Activated B cell treated with CpG ODN at 0.5 μM for 24 hours (primary cell): ENCODE measurements at regions not wholly inside any gene's neighbourhood (a gene's known extent, or its start where the extent isn't known, plus 50 kb on each side); places are given as distances from the start of the nearest gene placed in this dataset.
A peak's percentile ranks its signal among the peaks of the same experiment; 100 is the strongest.

Experiments used
- ATAC-seq: fragments of 200-7000 bp; cut with Tn5 transposase; one replicate; pipeline ENCODE4 v1.10.0; 2021; ENCODE audit warnings: low read depth, mild to moderate bottlenecking, moderate library complexity
- CTCF ChIA-PET: fragments of 350-600 bp; sonication (Branson Sonifier 250); formaldehyde crosslinking; loops from one replicate; lab custom pipeline; 2021; ENCODE audit warnings: antibody characterized with exemption; lab: Charles Lee
- POLR2A ChIA-PET: fragments of 350-600 bp; sonication (Branson Sonifier 250); formaldehyde crosslinking; loops from one replicate; lab custom pipeline; 2021; ENCODE audit warnings: antibody characterized with exemption; lab: Charles Lee
- DNase-seq: peaks from one replicate; pipeline ENCODE4 v3.0.0; 2022
- H3K27ac Mint-ChIP-seq: one replicate; pipeline ENCODE4 v1.8.0; 2020; ENCODE audit warnings: mixed read lengths
- H3K27me3 Mint-ChIP-seq: one replicate; pipeline ENCODE4 v1.8.0; 2021; ENCODE audit warnings: mixed read lengths
- H3K36me3 Mint-ChIP-seq: one replicate; pipeline ENCODE4 v1.8.0; 2021; ENCODE audit warnings: low read depth, mixed read lengths
- H3K4me1 Mint-ChIP-seq: one replicate; pipeline ENCODE4 v1.8.0; 2021; ENCODE audit warnings: mixed read lengths
- H3K4me3 Mint-ChIP-seq: one replicate; pipeline ENCODE4 v1.8.0; 2020; ENCODE audit warnings: mild to moderate bottlenecking, mixed read lengths
- H3K9me3 Mint-ChIP-seq: one replicate; pipeline ENCODE4 v1.8.0; 2020; ENCODE audit warnings: mixed read lengths
- intact Hi-C: fragments of 100-400 bp; cut with micrococcal nuclease; formaldehyde crosslinking; loops from one replicate; pipeline ENCODE4 v1.15.1; 2024
- TF ChIP-seq, protein P1 (sequence below): fragments of 200-600 bp; IDR thresholded peaks from one replicate; pipeline ENCODE4 v1.8.0; 2022; ENCODE audit warnings: antibody characterized with exemption, mild to moderate bottlenecking

DNA sequence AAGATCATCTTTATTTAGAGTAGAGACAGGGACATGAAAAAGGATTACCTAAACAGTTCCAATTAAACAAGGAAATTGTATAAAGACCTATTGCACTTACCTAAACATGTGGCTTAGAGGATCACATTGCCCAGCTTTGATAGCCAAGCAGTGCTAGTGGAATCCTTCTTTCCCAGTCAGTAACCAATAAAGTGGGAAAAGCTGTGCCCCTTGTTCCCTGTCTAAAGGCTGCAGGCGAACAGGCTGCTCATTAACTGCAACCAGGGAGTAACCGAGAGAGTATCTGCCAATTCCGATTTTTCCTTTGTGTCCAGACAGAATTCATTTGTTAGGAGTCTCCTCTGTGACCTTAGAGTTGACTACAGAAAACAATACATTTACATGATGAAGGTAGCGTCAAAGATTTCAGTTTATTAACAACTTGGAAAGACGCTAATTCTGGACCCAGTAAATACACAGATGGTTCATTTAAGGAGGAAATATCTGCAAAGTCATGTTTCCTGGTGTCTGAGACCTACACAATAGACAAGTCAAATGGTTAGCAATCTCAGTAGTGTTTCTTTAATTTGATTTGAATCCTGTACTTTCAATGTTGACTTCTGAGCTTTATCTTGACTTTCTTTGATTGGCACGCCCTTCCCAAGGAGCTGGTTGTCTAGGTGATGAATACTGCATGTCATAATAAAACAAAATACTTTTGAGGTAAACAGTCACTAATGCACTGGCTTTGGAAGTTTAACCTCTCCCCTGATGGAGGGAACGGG, 57.3 kb upstream of the MET start:
- Mint-ChIP-seq H3K27me3 (peaks cover 32% of the 10 kb centered on the region), H3K27ac (no peak overlapping the region), H3K9me3 (no peaks in the 10 kb centered on the region), H3K4me1 (no peaks in the 10 kb centered on the region), H3K36me3 (no peaks in the 10 kb centered on the region), H3K4me3 (no peak overlapping the region)
- DNase-seq (no peak), ATAC-seq (no peak)
- intact Hi-C loops = no loop called here
- CTCF ChIA-PET = no interaction called here
- TF ChIP-seq, protein P1, sequence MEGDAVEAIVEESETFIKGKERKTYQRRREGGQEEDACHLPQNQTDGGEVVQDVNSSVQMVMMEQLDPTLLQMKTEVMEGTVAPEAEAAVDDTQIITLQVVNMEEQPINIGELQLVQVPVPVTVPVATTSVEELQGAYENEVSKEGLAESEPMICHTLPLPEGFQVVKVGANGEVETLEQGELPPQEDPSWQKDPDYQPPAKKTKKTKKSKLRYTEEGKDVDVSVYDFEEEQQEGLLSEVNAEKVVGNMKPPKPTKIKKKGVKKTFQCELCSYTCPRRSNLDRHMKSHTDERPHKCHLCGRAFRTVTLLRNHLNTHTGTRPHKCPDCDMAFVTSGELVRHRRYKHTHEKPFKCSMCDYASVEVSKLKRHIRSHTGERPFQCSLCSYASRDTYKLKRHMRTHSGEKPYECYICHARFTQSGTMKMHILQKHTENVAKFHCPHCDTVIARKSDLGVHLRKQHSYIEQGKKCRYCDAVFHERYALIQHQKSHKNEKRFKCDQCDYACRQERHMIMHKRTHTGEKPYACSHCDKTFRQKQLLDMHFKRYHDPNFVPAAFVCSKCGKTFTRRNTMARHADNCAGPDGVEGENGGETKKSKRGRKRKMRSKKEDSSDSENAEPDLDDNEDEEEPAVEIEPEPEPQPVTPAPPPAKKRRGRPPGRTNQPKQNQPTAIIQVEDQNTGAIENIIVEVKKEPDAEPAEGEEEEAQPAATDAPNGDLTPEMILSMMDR = no peak
- POLR2A ChIA-PET = no interaction called here

- no peaks in the 10 kb centered on the region for H3K4me1 Mint-ChIP-seq
- intact Hi-C loops = no loop called here
- DNase-seq (no peak), ATAC-seq (no peak)
- TF ChIP-seq, protein P1 = no peak
- no peak overlapping the region for H3K4me3 Mint-ChIP-seq
- ChIA-PET CTCF (no interaction called here), POLR2A (no interaction called here)
- peaks cover 8% of the 10 kb centered on the region for H3K9me3 Mint-ChIP-seq
- H3K36me3 Mint-ChIP-seq = no peaks in the 10 kb centered on the region
- H3K27ac Mint-ChIP-seq = no peak overlapping the region
- H3K27me3 Mint-ChIP-seq = peaks cover 19% of the 10 kb centered on the region
Observed at GRCh38 chr7:116616555-116617059, 55.4 kb upstream of the MET start.

- DNase-seq (no peak), ATAC-seq (no peak)
- no peak overlapping the region for H3K4me3 Mint-ChIP-seq
- peaks cover 13% of the 10 kb centered on the region for H3K27me3 Mint-ChIP-seq
- no peaks in the 10 kb centered on the region for H3K4me1 Mint-ChIP-seq
- ChIA-PET POLR2A (no interaction called here), CTCF (no interaction called here)
- H3K9me3 Mint-ChIP-seq = peaks cover 8% of the 10 kb centered on the region
- H3K27ac Mint-ChIP-seq = no peak overlapping the region
- H3K36me3 Mint-ChIP-seq = no peaks in the 10 kb centered on the region
- intact Hi-C loops = no loop called here
- TF ChIP-seq, protein P1 = no peak
Observed at GRCh38 chr7:116617878-116618277, 54.1 kb upstream of the MET start.

DNA sequence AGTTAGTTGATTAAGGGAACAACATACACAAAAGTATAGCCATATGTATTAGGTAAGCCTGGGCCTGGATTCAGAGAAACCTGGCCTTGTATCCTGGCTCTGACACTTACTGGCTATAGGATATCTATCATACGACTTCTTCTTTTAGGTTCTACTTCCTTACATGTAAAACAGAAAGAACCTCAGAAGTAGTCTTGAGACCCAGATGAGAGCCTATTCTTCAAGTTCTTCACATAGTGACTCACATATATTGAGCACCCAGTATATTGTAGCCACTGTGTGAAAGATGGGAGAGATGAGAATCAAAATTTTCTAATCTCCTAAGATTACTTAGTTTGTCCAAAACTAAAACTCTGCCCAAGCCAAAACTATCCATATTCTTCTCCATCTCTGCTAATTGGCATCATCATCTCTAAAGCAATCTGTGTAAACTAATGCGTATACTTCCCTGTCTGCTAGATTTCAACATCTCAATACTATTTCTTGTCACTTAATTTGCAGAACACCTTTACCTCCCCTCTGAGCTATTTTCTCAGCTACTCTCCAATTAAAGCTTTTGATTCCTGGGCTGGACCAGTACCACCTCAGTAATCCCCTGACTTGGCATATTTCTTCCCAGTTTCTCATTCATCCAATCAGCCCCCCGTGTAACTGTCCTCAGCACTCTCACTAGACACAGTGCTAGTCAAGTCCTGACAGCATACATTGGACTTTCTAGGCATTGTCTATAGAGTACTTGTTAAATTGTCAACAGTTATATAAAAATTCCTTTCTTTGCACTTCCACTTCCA, 53.5 kb upstream of the MET start:
- Mint-ChIP-seq H3K4me3 (no peak overlapping the region), H3K9me3 (peaks cover 8% of the 10 kb centered on the region), H3K36me3 (no peaks in the 10 kb centered on the region), H3K27me3 (peaks cover 13% of the 10 kb centered on the region), H3K4me1 (no peaks in the 10 kb centered on the region), H3K27ac (no peak overlapping the region)
- intact Hi-C loops = no loop called here
- TF ChIP-seq, protein P1 = no peak
- ATAC-seq (no peak), DNase-seq (no peak)
- ChIA-PET CTCF (no interaction called here), POLR2A (no interaction called here)

DNA sequence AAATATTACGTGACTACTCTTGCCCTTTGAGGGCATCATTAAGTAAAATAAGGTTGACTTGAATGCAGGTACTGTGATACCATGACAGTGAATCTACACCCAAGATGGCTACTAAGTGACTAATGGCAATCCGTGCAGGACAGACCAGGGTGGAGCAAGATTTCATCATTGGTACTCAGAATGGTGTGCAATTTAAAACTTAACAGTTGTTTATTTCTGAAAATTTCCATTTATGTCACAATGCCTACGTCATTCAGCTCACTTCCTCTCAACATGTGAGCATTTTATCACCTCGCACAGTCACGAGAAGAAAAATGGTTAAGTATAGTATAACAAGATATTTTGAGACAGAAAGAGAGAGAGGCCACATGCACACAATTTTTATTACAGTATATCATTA, 50.3 kb upstream of the MET start:
- H3K9me3 Mint-ChIP-seq = peaks cover 8% of the 10 kb centered on the region
- CTCF ChIA-PET = no interaction called here
- no peak overlapping the region for H3K27ac Mint-ChIP-seq
- intact Hi-C loops = no loop called here
- H3K36me3 Mint-ChIP-seq = no peaks in the 10 kb centered on the region
- H3K4me1 Mint-ChIP-seq = no peaks in the 10 kb centered on the region
- ATAC-seq (peak; percentile 40), DNase-seq (no peak)
- TF ChIP-seq, protein P1 = no peak
- POLR2A ChIA-PET = no interaction called here
- H3K4me3 Mint-ChIP-seq = no peak overlapping the region
- H3K27me3 Mint-ChIP-seq = peaks cover 18% of the 10 kb centered on the region
